ENCODE measurements at regions not wholly inside any gene's neighbourhood (a gene's known extent, or its start where the extent isn't known, plus 50 kb on each side); places are given as distances from the start of the nearest gene placed in this dataset.

- Histone ChIP-seq H3K4me3 (no peak overlapping the region), H3K27me3 (peaks cover 2% of the 10 kb centered on the region), H3K4me1 (ENCODE audit: low read depth) (no peaks in the 10 kb centered on the region), H3K9me3 (ENCODE audit: low read depth) (no peaks in the 10 kb centered on the region), H3K27ac (no peak overlapping the region), H3K36me3 (no peaks in the 10 kb centered on the region)
- DNase-seq (ENCODE audit: low read depth in 1 of 2, low spot score in 1 of 2) = no peak
- no peak for TF ChIP-seq CTCF (IDR thresholded peaks at IDR 0.05; ENCODE audit: low read depth, low read length)
Measured at GRCh38 chr20:22495789-22496188, 88.6 kb downstream of the FOXA2 start.

- Histone ChIP-seq H3K27ac (no peak overlapping the region), H3K4me1 (ENCODE audit: low read depth) (no peaks in the 10 kb centered on the region), H3K27me3 (peaks cover 5% of the 10 kb centered on the region), H3K36me3 (no peaks in the 10 kb centered on the region), H3K4me3 (no peak overlapping the region), H3K9me3 (ENCODE audit: low read depth) (no peaks in the 10 kb centered on the region)
- no peak for TF ChIP-seq CTCF (IDR thresholded peaks at IDR 0.05; ENCODE audit: low read depth, low read length)
- no peak for DNase-seq (ENCODE audit: low read depth in 1 of 2, low spot score in 1 of 2)
Measured at GRCh38 chr20:22495172-22495571, 89.2 kb downstream of the FOXA2 start.

GRCh38 chr20:22492497-22492896, 91.9 kb downstream of the FOXA2 start:
- no peak for TF ChIP-seq CTCF (IDR thresholded peaks at IDR 0.05; ENCODE audit: low read depth, low read length)
- no peaks in the 10 kb centered on the region for H3K4me1 ChIP-seq (ENCODE audit: low read depth)

GRCh38 chr20:22491194-22491505, 93.2 kb downstream of the FOXA2 start:
- H3K9me3 ChIP-seq (ENCODE audit: low read depth) = no peaks in the 10 kb centered on the region
- no peak for DNase-seq (ENCODE audit: low read depth in 1 of 2, low spot score in 1 of 2)
- no peaks in the 10 kb centered on the region for H3K4me1 ChIP-seq (ENCODE audit: low read depth)
- H3K4me3 ChIP-seq = no peak overlapping the region
- H3K27ac ChIP-seq = no peak overlapping the region
- peaks cover 5% of the 10 kb centered on the region for H3K27me3 ChIP-seq
- TF ChIP-seq CTCF (IDR thresholded peaks at IDR 0.05; ENCODE audit: low read depth, low read length) = no peak
- no peaks in the 10 kb centered on the region for H3K36me3 ChIP-seq

More at GRCh38 chr20:22492497-22492896, 91.9 kb downstream of the FOXA2 start:
- H3K9me3 ChIP-seq (ENCODE audit: low read depth) = no peaks in the 10 kb centered on the region
- no peak overlapping the region for H3K27ac ChIP-seq
- DNase-seq (ENCODE audit: low read depth in 1 of 2, low spot score in 1 of 2) = no peak
- no peaks in the 10 kb centered on the region for H3K36me3 ChIP-seq
- peaks cover 5% of the 10 kb centered on the region for H3K27me3 ChIP-seq
- no peak overlapping the region for H3K4me3 ChIP-seq

- peak; percentile 1 to 23 for DNase-seq (ENCODE audit: low read depth in 1 of 2, low spot score in 1 of 2)
- no peak overlapping the region for H3K4me3 ChIP-seq
Measured at GRCh38 chr20:22490287-22491193, 93.8 kb downstream of the FOXA2 start.

More at GRCh38 chr20:22490287-22491193, 93.8 kb downstream of the FOXA2 start:
- Histone ChIP-seq H3K27ac (no peak overlapping the region), H3K27me3 (peaks cover 5% of the 10 kb centered on the region), H3K4me1 (ENCODE audit: low read depth) (no peaks in the 10 kb centered on the region), H3K9me3 (ENCODE audit: low read depth) (no peaks in the 10 kb centered on the region), H3K36me3 (no peaks in the 10 kb centered on the region)
- TF ChIP-seq CTCF (IDR thresholded peaks at IDR 0.05; ENCODE audit: low read depth, low read length) = no peak
